ENCODE measurements at regions not wholly inside any gene's neighbourhood (a gene's known extent, or its start where the extent isn't known, plus 50 kb on each side); places are given as distances from the start of the nearest gene placed in this dataset.

DNA sequence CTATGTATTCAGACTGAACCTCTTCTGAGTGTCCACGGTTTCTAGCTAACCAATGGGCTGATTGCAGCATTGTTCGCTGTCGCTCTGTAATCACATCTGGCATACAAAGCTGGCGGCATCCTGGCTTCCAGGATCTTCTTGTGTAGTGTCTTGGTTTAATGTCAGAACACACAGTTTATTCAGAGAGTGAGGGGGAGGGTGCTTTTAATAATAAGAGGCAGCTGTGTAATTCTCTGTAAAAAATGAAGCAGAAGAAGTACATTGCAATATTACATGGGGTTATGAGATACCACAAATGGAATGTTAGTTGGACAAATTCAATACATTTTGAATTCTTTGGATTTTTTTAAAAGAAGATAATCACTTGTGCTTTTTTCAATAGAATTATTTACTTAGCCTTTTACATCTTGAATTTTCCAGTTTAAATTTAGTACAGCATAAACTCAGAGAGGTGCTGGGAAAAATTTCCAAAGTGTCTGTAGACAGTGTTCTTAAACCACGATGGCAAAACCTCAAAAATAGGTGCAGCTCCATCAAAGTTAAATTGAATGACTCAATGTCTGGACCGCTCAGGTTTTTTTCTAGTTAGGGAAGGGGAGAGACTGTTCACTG lies 206.0 kb downstream of the PCSK1 start:
- TF ChIP-seq, protein P1, sequence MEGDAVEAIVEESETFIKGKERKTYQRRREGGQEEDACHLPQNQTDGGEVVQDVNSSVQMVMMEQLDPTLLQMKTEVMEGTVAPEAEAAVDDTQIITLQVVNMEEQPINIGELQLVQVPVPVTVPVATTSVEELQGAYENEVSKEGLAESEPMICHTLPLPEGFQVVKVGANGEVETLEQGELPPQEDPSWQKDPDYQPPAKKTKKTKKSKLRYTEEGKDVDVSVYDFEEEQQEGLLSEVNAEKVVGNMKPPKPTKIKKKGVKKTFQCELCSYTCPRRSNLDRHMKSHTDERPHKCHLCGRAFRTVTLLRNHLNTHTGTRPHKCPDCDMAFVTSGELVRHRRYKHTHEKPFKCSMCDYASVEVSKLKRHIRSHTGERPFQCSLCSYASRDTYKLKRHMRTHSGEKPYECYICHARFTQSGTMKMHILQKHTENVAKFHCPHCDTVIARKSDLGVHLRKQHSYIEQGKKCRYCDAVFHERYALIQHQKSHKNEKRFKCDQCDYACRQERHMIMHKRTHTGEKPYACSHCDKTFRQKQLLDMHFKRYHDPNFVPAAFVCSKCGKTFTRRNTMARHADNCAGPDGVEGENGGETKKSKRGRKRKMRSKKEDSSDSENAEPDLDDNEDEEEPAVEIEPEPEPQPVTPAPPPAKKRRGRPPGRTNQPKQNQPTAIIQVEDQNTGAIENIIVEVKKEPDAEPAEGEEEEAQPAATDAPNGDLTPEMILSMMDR (IDR thresholded peaks at IDR 0.05; ENCODE audit: borderline replicate concordance, extremely low read depth, insufficient read depth), result no peak
- no peak overlapping the region for H3K9ac ChIP-seq (ENCODE audit: low read length in 3 of 3)
- H3K27me3 ChIP-seq (ENCODE audit: control insufficient read depth, insufficient read depth, low read length), result no peaks in the 10 kb centered on the region
- no peaks in the 10 kb centered on the region for H3K9me3 ChIP-seq (ENCODE audit: control insufficient read depth in 2 of 3, insufficient read depth in 1 of 3, low read length in 3 of 3)
- FAIRE-seq (no peak), DNase-seq (peak in 1 of 5 donors; percentile 53)
- no peaks in the 10 kb centered on the region for H3K36me3 ChIP-seq (ENCODE audit: control insufficient read depth in 2 of 3, insufficient read depth in 3 of 3, low read length in 3 of 3)
- intact Hi-C loops (cut with DNase I), result no loop called here
- no peak overlapping the region for H3K4me3 ChIP-seq (ENCODE audit: low read length in 3 of 3)
- H3K4me1 ChIP-seq (ENCODE audit: control insufficient read depth in 2 of 3, insufficient read depth in 2 of 3, low read depth in 1 of 3, low read length in 3 of 3), result no peaks in the 10 kb centered on the region
- H3K27ac ChIP-seq (ENCODE audit: low read depth in 2 of 2, low read length in 2 of 2), result no peak overlapping the region

DNA sequence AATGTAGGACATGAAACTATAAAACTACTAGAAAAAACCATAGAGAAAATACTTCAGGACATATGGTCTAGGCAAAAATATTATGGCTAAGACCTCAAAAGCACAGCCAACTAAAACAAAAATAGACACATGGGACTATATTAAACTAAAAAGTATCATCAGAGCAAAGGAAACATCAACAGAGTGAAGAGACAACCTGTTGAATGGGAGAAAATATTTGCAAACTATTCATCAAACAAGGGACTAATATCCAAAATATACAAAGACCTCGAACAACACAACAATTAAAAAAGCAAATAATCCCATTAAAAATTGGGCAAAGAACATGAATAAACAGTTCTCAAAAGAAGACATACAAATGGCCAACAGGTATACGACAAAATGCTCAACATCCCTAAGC lies 210.9 kb downstream of the PCSK1 start:
- Histone ChIP-seq H3K4me3 (ENCODE audit: low read length in 3 of 3) (no peak overlapping the region), H3K27ac (ENCODE audit: low read depth in 2 of 2, low read length in 2 of 2) (no peak overlapping the region), H3K27me3 (ENCODE audit: control insufficient read depth, insufficient read depth, low read length) (no peaks in the 10 kb centered on the region), H3K9me3 (ENCODE audit: control insufficient read depth in 2 of 3, insufficient read depth in 1 of 3, low read length in 3 of 3) (no peaks in the 10 kb centered on the region), H3K4me1 (ENCODE audit: control insufficient read depth in 2 of 3, insufficient read depth in 2 of 3, low read depth in 1 of 3, low read length in 3 of 3) (no peaks in the 10 kb centered on the region), H3K36me3 (ENCODE audit: control insufficient read depth in 2 of 3, insufficient read depth in 3 of 3, low read length in 3 of 3) (no peaks in the 10 kb centered on the region), H3K9ac (ENCODE audit: low read length in 3 of 3) (no peak overlapping the region)
- FAIRE-seq (no peak), DNase-seq (no peak)
- TF ChIP-seq, protein P1 (IDR thresholded peaks at IDR 0.05; ENCODE audit: borderline replicate concordance, extremely low read depth, insufficient read depth), result no peak
- intact Hi-C loops (cut with DNase I), result no loop called here

DNA sequence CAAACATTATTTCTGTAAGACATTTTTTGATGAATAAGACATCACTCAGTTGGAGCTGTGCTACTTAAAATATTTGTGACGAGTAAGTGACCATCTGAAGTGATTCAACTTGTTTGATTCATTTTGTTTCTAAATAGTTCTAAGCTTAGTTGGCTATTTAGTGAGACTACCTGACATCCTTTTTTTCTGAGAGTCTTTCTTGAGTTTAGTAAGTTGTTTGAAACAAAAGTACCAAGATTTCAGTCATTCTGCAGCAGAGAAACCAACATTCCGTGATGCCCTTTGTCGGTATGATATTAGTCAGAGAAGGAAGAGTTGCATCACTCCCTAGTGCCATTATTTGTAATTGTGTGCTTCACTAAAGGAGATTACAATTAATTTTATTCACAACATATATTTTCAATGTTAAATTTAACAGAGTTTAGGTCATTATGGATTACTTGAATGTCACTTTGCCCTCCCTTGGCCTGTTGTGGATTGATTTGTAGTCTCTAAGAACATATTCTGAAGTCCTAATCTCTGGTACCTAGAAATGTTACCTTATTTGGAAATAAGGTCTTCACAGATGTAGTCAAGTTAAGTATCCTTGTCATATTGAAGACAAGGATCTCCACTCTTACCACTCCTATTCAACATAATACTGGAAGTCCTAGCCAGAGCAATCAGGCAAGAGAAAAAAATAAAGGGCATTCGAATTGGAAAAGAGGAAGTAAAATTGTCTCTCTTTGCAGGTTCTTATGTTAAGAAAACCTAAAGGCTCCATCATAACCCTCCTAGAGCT lies 212.2 kb downstream of the PCSK1 start:
- no peak overlapping the region for H3K4me3 ChIP-seq (ENCODE audit: low read length in 3 of 3)
- no peak overlapping the region for H3K27ac ChIP-seq (ENCODE audit: low read depth in 2 of 2, low read length in 2 of 2)
- no peaks in the 10 kb centered on the region for H3K4me1 ChIP-seq (ENCODE audit: control insufficient read depth in 2 of 3, insufficient read depth in 2 of 3, low read depth in 1 of 3, low read length in 3 of 3)
- H3K9ac ChIP-seq (ENCODE audit: low read length in 3 of 3), result no peak overlapping the region
- FAIRE-seq (no peak), DNase-seq (no peak)
- TF ChIP-seq, protein P1 (IDR thresholded peaks at IDR 0.05; ENCODE audit: borderline replicate concordance, extremely low read depth, insufficient read depth), result no peak
- intact Hi-C loops (cut with DNase I), result no loop called here
- H3K36me3 ChIP-seq (ENCODE audit: control insufficient read depth in 2 of 3, insufficient read depth in 3 of 3, low read length in 3 of 3), result no peaks in the 10 kb centered on the region
- no peaks in the 10 kb centered on the region for H3K27me3 ChIP-seq (ENCODE audit: control insufficient read depth, insufficient read depth, low read length)
- no peaks in the 10 kb centered on the region for H3K9me3 ChIP-seq (ENCODE audit: control insufficient read depth in 2 of 3, insufficient read depth in 1 of 3, low read length in 3 of 3)
